ENCODE measurements at regions not wholly inside any gene's neighbourhood (a gene's known extent, or its start where the extent isn't known, plus 50 kb on each side); places are given as distances from the start of the nearest gene placed in this dataset.

- Histone ChIP-seq H3K4me1 (ENCODE audit: control insufficient read depth in 1 of 2, low read depth in 2 of 2) (no peaks in the 10 kb centered on the region), H3K27me3 (replicated peaks; ENCODE audit: insufficient read depth) (no peaks in the 10 kb centered on the region), H3K27ac (no peak overlapping the region), H3K9me3 (peaks cover 4% of the 10 kb centered on the region), H3K36me3 (no peaks in the 10 kb centered on the region), H3K4me3 (no peak overlapping the region)
- no peak for DNase-seq (ENCODE audit: low spot score)
- TF ChIP-seq CTCF (IDR thresholded peaks at IDR 0.05) = no peak
- ATAC-seq (ENCODE audit: insufficient number of reproducible peaks, low FRiP score, low read depth) = no peak
Observed at GRCh38 chr9:106557996-106558667, 304.8 kb upstream of the ZNF462 start.

- Histone ChIP-seq H3K27me3 (replicated peaks; ENCODE audit: insufficient read depth) (no peaks in the 10 kb centered on the region), H3K9me3 (no peaks in the 10 kb centered on the region), H3K36me3 (no peaks in the 10 kb centered on the region), H3K4me3 (no peak overlapping the region), H3K27ac (no peak overlapping the region), H3K4me1 (ENCODE audit: control insufficient read depth in 1 of 2, low read depth in 2 of 2) (no peaks in the 10 kb centered on the region)
- DNase-seq (ENCODE audit: low spot score) (no peak), ATAC-seq (ENCODE audit: insufficient number of reproducible peaks, low FRiP score, low read depth) (no peak)
- TF ChIP-seq CTCF (IDR thresholded peaks at IDR 0.05) = no peak
Observed at GRCh38 chr9:106560540-106560939, 302.4 kb upstream of the ZNF462 start.

GRCh38 chr9:106575823-106576222 is 287.1 kb upstream of the ZNF462 start:
- no peak for TF ChIP-seq CTCF (IDR thresholded peaks at IDR 0.05)
- no peaks in the 10 kb centered on the region for H3K36me3 ChIP-seq
- peaks cover 10% of the 10 kb centered on the region for H3K9me3 ChIP-seq
- H3K4me1 ChIP-seq (ENCODE audit: control insufficient read depth in 1 of 2, low read depth in 2 of 2) = no peaks in the 10 kb centered on the region
- H3K27ac ChIP-seq = no peak overlapping the region
- ATAC-seq (ENCODE audit: insufficient number of reproducible peaks, low FRiP score, low read depth) = no peak
- H3K4me3 ChIP-seq = no peak overlapping the region
- no peak for DNase-seq (ENCODE audit: low spot score)
- no peaks in the 10 kb centered on the region for H3K27me3 ChIP-seq (replicated peaks; ENCODE audit: insufficient read depth)

- Histone ChIP-seq H3K36me3 (no peaks in the 10 kb centered on the region), H3K4me1 (ENCODE audit: control insufficient read depth in 1 of 2, low read depth in 2 of 2) (no peaks in the 10 kb centered on the region), H3K27me3 (replicated peaks; ENCODE audit: insufficient read depth) (no peaks in the 10 kb centered on the region), H3K9me3 (peaks cover 10% of the 10 kb centered on the region), H3K27ac (no peak overlapping the region), H3K4me3 (no peak overlapping the region)
- no peak for TF ChIP-seq CTCF (IDR thresholded peaks at IDR 0.05)
- ATAC-seq (ENCODE audit: insufficient number of reproducible peaks, low FRiP score, low read depth) (no peak), DNase-seq (ENCODE audit: low spot score) (no peak)
Observed at GRCh38 chr9:106576232-106576760, 286.7 kb upstream of the ZNF462 start.

GRCh38 chr9:106577121-106577520 is 285.8 kb upstream of the ZNF462 start:
- Histone ChIP-seq H3K27me3 (replicated peaks; ENCODE audit: insufficient read depth) (no peaks in the 10 kb centered on the region), H3K4me1 (ENCODE audit: control insufficient read depth in 1 of 2, low read depth in 2 of 2) (no peaks in the 10 kb centered on the region), H3K27ac (no peak overlapping the region), H3K36me3 (no peaks in the 10 kb centered on the region), H3K4me3 (no peak overlapping the region), H3K9me3 (peaks cover 10% of the 10 kb centered on the region)
- DNase-seq (ENCODE audit: low spot score) (no peak), ATAC-seq (ENCODE audit: insufficient number of reproducible peaks, low FRiP score, low read depth) (no peak)
- no peak for TF ChIP-seq CTCF (IDR thresholded peaks at IDR 0.05)
